Testis (tissue), 2 donors: ENCODE measurements at regions not wholly inside any gene's neighbourhood (a gene's known extent, or its start where the extent isn't known, plus 50 kb on each side); places are given as distances from the start of the nearest gene placed in this dataset.
"Not testable (repeated sequence)": the region's sequence is repeated elsewhere in the genome, so short reads cannot be mapped to it uniquely, and the experiment has no call there.

Source experiments
- DNase-seq: peaks from one replicate; pipeline ENCODE4 v3.0.0-alpha.2; 2019
- H3K27ac ChIP-seq, 2 donors: fragments of 200-600 bp; sonication (generic); one replicate each; pipeline ENCODE4 v1.5.1; 2019
- H3K27me3 ChIP-seq: fragments of 200-600 bp; sonication (generic); one replicate; pipeline ENCODE4 v1.5.1; 2019
- H3K36me3 ChIP-seq: fragments of 200-600 bp; sonication (generic); one replicate; pipeline ENCODE4 v1.5.1; 2017; ENCODE audit warnings: low read depth; ENCODE audit errors: missing control alignments
- H3K4me1 ChIP-seq: fragments of 200-600 bp; sonication (generic); one replicate; pipeline ENCODE4 v1.5.1; 2019
- H3K4me3 ChIP-seq, 2 donors: fragments of 200-600 bp; sonication (generic); one replicate each; pipeline ENCODE4 v1.5.1; 2017 to 2019
- H3K9me3 ChIP-seq: fragments of 200-600 bp; sonication (generic); one replicate; pipeline ENCODE4 v1.5.1; 2017
- POLR2A ChIP-seq: fragments of 450-650 bp; IDR thresholded peaks from one replicate; pipeline ENCODE4 v1.6.1; 2017; ENCODE audit warnings: antibody characterized with exemption, mild to moderate bottlenecking, moderate library complexity
- WGBS, 2 donors: methylation state at CpG; one replicate each; pipeline ENCODE4 v1.1.5; 2018; 5-methylcytosine and 5-hydroxymethylcytosine counted together
- intact Hi-C: fragments of 100-400 bp; cut with DNase I; formaldehyde crosslinking; loops from one replicate; pipeline ENCODE4 v1.15.1; 2023; ENCODE audit warnings: low total_unique reads
- TF ChIP-seq, protein P1 (sequence below), 3 experiments: fragments of 450-650 bp in 2 of 3; fragments of 200-600 bp in 1 of 3; sonication (generic) in 1 of 3; IDR thresholded peaks; one replicate each; pipeline ENCODE4 v1.5.1; 2016 to 2019; ENCODE audit warnings: antibody characterized with exemption in 3 of 3, mild to moderate bottlenecking in 2 of 3, moderate library complexity in 1 of 3

DNA sequence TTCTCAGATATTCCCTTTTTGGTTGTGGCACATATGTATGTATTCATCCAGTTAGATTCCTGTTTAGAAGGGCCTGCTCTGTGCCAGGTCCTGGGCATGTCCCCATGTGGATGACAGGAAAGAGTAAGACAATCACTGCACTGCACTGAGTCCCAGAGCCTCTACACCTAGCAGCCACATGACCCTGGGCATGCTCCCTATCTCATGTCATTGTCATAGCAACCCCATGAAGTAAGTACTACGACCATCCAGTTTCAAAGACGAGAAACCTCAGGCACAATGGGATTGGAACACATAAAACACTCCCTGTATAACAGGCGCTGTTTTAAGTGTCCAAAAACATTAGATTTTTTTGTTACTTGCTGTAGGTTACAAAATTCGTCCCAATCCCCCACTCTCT lies 594.4 kb downstream of the UQCRFS1 start:
- 86 to 91% methylated on average over 4 of the region's 4 CpGs for WGBS, 2 donors
- no peak for TF ChIP-seq POLR2A
- TF ChIP-seq, protein P1, sequence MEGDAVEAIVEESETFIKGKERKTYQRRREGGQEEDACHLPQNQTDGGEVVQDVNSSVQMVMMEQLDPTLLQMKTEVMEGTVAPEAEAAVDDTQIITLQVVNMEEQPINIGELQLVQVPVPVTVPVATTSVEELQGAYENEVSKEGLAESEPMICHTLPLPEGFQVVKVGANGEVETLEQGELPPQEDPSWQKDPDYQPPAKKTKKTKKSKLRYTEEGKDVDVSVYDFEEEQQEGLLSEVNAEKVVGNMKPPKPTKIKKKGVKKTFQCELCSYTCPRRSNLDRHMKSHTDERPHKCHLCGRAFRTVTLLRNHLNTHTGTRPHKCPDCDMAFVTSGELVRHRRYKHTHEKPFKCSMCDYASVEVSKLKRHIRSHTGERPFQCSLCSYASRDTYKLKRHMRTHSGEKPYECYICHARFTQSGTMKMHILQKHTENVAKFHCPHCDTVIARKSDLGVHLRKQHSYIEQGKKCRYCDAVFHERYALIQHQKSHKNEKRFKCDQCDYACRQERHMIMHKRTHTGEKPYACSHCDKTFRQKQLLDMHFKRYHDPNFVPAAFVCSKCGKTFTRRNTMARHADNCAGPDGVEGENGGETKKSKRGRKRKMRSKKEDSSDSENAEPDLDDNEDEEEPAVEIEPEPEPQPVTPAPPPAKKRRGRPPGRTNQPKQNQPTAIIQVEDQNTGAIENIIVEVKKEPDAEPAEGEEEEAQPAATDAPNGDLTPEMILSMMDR (IDR thresholded peaks at IDR 0.05) = no peak
- Histone ChIP-seq H3K27me3 (no peaks in the 10 kb centered on the region), H3K4me3 (no peak overlapping the region), H3K27ac (no peak overlapping the region), H3K4me1 (no peaks in the 10 kb centered on the region), H3K36me3 (no peaks in the 10 kb centered on the region), H3K9me3 (no peaks in the 10 kb centered on the region)
- no peak for DNase-seq
- intact Hi-C loops = no loop called here

DNA sequence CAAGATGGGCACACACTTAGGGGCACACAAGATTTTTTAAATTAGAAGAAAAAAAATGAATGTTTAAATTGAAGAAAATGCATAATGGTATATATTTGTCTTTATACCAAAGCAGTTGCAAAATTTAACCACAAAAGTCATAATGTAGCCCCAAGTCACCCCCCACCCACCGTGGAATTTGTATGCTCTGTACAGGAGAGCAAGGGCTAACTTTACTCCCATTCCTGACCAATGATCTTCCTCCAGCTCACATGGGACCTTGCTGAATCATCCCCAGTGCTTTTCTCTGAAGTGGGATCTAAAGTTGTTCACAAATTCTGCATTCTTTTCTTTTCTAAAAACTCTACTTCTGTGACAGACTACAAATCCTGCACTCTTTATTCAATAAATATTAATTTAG lies 597.0 kb downstream of the UQCRFS1 start:
- DNase-seq = no peak
- intact Hi-C loops = no loop called here
- 77 to 88% methylated on average over 1 of the region's 1 CpG for WGBS, 2 donors

DNA sequence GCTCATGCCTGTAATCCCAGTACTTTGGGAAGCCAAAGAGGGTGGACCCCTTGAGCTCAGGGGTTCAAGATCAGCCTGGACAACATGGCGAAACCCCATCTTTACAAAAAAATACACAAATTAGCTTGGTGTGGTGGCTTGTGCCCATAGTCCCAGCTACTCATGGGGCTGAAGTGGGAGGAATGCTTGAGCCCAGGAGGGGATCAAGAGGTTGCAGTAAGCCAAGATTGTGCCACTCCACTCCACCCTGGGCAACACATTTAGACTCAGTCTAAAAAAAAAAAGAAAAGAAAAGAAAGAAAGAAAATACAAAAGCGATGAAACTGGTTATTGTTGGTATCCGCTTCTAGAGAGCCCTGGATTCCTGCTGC lies 597.4 kb downstream of the UQCRFS1 start:
- intact Hi-C loops = no loop called here
- Histone ChIP-seq H3K27ac (no peak overlapping the region), H3K27me3 (no peaks in the 10 kb centered on the region), H3K4me1 (no peaks in the 10 kb centered on the region), H3K4me3 (no peak overlapping the region), H3K9me3 (no peaks in the 10 kb centered on the region), H3K36me3 (no peaks in the 10 kb centered on the region)
- DNase-seq = no peak
- 94 to 97% methylated on average over 3 of the region's 3 CpGs for WGBS, 2 donors
- TF ChIP-seq, protein P1 (IDR thresholded peaks at IDR 0.05) = no peak
- TF ChIP-seq POLR2A = no peak

More for the DNA sequence above, 597.0 kb downstream of the UQCRFS1 start:
- Histone ChIP-seq H3K36me3 (no peaks in the 10 kb centered on the region), H3K4me1 (no peaks in the 10 kb centered on the region), H3K4me3 (no peak overlapping the region), H3K27ac (no peak overlapping the region), H3K27me3 (no peaks in the 10 kb centered on the region), H3K9me3 (no peaks in the 10 kb centered on the region)
- TF ChIP-seq, protein P1 (IDR thresholded peaks at IDR 0.05) = no peak
- TF ChIP-seq POLR2A = no peak

- Histone ChIP-seq H3K9me3 (no peaks in the 10 kb centered on the region), H3K36me3 (no peaks in the 10 kb centered on the region), H3K4me1 (no peaks in the 10 kb centered on the region), H3K27me3 (no peaks in the 10 kb centered on the region), H3K4me3 (no peak overlapping the region), H3K27ac (no peak overlapping the region)
- intact Hi-C loops = no loop called here
- DNase-seq = no peak
- 89 to 91% methylated on average over 12 of the region's 12 CpGs for WGBS, 2 donors
- TF ChIP-seq POLR2A = no peak
- TF ChIP-seq, protein P1 (IDR thresholded peaks at IDR 0.05) = no peak
Observed at GRCh38 chr19:28614634-28615545, 598.1 kb downstream of the UQCRFS1 start.

- no peak for DNase-seq
- no peak for TF ChIP-seq POLR2A
- TF ChIP-seq, protein P1 (IDR thresholded peaks at IDR 0.05) = no peak
- Histone ChIP-seq H3K4me3 (no peak overlapping the region), H3K27ac (no peak overlapping the region), H3K36me3 (no peaks in the 10 kb centered on the region), H3K4me1 (no peaks in the 10 kb centered on the region), H3K9me3 (no peaks in the 10 kb centered on the region), H3K27me3 (no peaks in the 10 kb centered on the region)
- 80 to 83% methylated on average over 8 of the region's 8 CpGs for WGBS, 2 donors
- intact Hi-C loops = no loop called here
Observed at GRCh38 chr19:28612275-28612769, 600.6 kb downstream of the UQCRFS1 start.

DNA sequence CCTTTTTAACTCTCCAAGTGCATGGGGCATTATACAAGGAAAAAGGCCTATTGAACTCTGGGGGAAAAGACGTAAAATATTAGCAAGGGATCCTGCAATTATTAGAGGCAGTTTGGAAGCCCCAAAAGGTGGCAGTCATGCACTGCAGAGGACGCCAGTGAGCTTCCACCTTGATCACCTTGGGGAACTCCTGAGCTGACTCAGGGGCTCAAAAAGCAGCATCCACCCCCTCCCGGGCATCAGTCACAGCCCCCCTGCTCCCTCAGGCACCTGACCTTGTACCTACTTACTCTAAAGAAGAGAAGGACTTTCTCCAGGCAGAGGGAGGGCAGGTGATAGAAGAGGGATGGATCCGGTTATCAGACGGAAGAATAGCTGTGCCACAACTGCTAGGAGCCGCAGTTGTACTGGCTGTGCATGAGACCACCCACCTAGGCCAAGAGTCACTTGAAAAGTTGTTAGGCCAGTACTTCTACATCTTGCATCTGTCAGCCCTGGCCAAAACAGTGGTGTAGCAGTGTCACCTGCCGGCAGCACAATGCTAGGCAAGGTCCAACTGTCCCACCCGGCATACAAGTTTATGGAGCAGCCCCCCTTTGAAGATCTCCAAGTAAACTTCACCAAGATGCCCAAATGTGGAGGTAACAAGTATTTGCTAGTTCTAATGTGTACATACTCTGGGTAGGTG lies 601.6 kb downstream of the UQCRFS1 start:
- H3K36me3 ChIP-seq, H3K27ac ChIP-seq, H3K4me1 ChIP-seq, H3K4me3 ChIP-seq, intact Hi-C loops, DNase-seq, H3K9me3 ChIP-seq, H3K27me3 ChIP-seq: not testable (repeated sequence)
- WGBS, 2 donors = 84 to 86% methylated on average over 7 to 8 of the region's 8 CpGs
